ENCODE measurements at regions not wholly inside any gene's neighbourhood (a gene's known extent, or its start where the extent isn't known, plus 50 kb on each side); places are given as distances from the start of the nearest gene placed in this dataset.

DNA sequence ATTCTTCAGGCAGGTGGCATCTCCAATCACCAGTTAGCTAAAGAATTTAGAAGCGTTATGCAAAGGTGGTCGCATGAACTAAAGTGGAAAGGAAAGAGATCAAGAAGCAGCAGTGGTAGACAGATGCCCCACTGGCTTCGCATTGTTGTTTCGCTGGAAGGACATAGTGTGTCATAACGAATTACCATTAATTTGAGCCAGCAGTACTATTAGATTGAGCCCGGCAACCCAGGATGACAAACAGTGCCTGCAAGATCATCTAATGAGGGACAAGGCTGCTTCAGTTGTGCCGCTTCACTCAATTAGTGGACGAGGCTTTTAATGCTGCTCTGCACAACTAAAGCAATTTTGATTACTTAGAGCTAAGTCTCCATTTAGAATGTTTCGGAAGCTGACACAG, 274.5 kb upstream of the SOX5 start:
- no peak for DNase-seq (ENCODE audit: low spot score)

GRCh38 chr12:24222968-24223367, 273.5 kb upstream of the SOX5 start:
- DNase-seq (ENCODE audit: low spot score): no peak

DNA sequence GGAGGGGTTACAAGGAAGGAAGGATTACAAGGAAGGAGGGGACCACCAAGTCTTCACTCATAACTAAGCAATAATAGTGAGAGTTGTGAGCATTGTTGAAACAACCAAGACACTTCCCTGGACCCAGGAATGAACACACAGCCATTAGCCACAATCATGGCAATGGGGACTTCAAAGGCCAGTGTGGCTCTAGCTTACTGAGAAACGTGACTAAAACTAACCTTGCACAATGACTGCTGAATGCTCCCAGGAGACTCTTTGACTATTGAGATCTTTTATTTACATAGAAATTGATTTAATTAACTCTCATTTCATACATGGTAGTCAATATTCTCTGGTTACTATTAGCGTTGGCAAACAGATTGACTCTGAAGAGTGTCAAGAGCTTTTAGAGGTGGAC, 263.0 kb upstream of the SOX5 start:
- DNase-seq (ENCODE audit: low spot score): no peak

- no peak for DNase-seq (ENCODE audit: low spot score)
Observed at GRCh38 chr12:24206621-24207020, 257.2 kb upstream of the SOX5 start.

GRCh38 chr12:24201258-24201970, 251.9 kb upstream of the SOX5 start:
- no peak for DNase-seq (ENCODE audit: low spot score)

- no peak for DNase-seq (ENCODE audit: low spot score)
Observed at GRCh38 chr12:24200010-24200409, 250.5 kb upstream of the SOX5 start.

- DNase-seq (ENCODE audit: low spot score): no peak
Observed at GRCh38 chr12:24198936-24199671, 249.6 kb upstream of the SOX5 start.

DNA sequence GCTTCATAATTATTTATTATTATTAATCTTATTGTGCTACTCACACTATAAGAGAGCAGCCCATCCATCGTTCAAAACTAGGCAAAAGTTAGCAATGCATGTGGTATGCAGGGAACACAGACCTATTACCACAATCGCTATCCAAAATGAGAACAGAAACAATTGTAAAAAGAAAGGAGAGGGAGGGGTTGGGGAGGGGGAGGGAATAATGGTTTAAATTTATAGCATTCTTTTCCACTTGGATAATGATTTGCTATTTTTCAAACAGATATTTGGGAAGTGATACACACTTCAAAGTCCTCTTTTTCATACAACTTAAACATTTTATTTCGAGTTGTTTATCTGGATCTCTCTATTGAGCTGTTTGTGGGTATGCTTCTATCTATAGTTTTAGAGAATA, 248.6 kb upstream of the SOX5 start:
- DNase-seq (ENCODE audit: low spot score): no peak

- no peak for DNase-seq (ENCODE audit: low spot score)
Observed at GRCh38 chr12:24197532-24197931, 248.1 kb upstream of the SOX5 start.

GRCh38 chr12:24195063-24195462, 245.6 kb upstream of the SOX5 start:
- no peak for DNase-seq (ENCODE audit: low spot score)

DNA sequence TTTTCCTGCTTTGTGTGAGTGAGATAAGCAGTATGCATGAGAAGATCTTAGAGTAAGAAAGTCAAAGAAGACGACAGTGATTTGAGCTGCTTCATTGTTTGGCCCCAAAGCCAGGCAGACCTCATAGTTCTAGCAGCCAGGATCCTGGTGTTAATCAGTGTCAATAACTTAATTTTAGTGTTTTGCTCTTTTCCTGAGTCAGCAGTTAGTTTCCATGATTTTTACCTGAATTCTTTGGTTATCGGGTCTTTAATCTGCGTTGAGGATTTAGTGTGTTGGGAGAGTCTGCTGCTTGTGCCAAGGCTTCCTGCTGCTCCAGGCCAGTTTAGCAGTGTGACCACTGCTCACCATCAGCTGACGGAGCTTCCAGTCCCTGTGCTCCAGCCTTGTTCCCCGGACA, 241.6 kb upstream of the SOX5 start:
- DNase-seq (ENCODE audit: low spot score): no peak

DNA sequence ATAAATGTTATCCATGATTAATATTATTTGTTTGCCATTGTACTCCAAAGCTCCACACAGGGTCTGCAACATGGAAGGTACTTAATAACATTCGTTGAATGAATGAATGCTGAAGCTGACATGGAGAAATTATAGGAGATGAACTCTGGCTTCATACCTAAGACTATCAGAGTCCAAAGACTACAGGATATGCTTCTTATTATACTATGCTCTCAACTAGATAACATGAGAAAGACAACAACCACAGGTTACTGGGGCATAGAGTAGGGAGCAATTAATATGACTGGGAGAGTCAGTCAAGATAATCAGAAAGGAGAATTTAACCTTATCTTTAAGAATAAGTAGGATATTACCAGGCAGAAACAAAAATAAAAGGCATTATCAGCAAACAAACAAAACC, 236.3 kb upstream of the SOX5 start:
- DNase-seq (ENCODE audit: low spot score): no peak

DNA sequence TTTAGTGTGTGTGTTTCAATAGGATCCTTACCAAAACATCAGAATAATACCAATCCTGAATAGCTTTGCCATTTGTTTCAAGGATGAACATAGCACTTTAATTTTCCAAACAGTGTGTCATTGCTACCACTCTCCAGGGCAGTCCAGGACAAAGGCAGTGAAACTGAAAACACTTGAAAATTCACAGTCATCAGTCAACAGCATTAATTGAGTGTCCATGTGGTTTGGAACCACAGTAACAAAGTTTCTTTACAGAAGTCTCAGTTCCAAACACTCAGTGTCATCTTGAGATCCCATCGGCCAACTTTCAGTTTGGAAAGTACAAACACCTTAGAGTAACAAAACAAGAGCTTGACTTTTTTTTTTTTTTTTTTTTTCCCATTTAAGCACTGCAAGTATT, 228.4 kb upstream of the SOX5 start:
- DNase-seq (ENCODE audit: low spot score): no peak

GRCh38 chr12:24175929-24176328, 226.5 kb upstream of the SOX5 start:
- DNase-seq (ENCODE audit: low spot score): no peak

DNA sequence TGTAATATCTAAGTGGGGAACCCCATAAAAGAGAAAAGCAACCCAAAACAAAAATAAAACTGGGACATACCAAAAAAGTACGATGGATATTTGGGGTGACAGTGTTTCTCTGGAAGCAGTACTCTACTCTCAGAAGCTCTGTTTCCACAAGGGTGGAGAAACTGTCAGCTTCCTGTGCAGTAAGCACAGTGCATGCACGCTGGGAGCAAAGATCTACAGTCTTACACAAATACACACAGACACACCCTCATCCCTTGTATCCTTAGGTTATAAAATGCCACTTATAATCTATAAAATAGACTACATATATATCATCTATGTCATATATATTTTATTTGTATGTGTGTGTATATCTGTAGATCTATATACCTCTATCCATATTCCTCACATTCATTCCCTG, 225.8 kb upstream of the SOX5 start:
- no peak for DNase-seq (ENCODE audit: low spot score)

GRCh38 chr12:24173067-24173466, 223.6 kb upstream of the SOX5 start:
- DNase-seq (ENCODE audit: low spot score): no peak

- DNase-seq (ENCODE audit: low spot score): no peak
Observed at GRCh38 chr12:24172773-24173066, 223.2 kb upstream of the SOX5 start.

- no peak for DNase-seq (ENCODE audit: low spot score)
Observed at GRCh38 chr12:24172031-24172772, 222.7 kb upstream of the SOX5 start.

DNA sequence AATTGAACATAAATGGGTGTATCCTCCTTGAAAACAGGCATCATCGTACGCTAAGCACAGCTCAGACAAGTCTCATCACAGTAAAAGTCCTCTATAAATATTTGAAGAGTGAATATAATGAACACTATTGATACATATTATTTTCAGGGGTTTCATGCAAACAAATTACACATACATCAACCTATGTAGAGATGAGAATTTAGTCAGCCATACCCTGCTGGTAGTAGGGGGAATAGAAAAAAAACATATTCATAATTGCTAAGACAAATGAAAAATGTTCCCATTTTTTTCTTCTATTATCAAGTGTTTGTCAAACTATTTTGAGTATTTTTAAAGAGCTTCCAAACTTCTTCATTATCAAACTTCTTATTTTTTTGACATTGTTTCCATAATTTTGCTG, 205.6 kb upstream of the SOX5 start:
- DNase-seq (ENCODE audit: low spot score): no peak

- DNase-seq (ENCODE audit: low spot score): no peak
Observed at GRCh38 chr12:24153079-24153478, 203.6 kb upstream of the SOX5 start.

DNA sequence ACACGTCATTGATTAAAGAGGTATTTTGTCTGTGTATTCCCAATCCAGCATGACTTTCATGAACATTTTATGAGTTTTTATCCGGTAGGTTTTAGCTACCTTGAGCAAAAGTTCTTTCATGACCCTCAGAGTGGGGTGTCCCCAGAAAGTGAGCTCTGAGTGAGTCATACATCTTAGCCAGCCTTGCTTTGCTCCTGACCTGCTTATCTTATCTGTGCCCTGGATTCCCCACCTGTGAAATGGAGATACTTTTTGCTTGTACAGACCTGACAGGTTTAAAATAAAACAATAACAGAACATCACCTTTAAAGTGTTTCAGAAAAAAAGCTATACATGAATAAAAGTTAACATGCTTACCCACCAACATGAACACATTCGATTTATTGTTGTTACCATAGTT, 202.8 kb upstream of the SOX5 start:
- no peak for DNase-seq (ENCODE audit: low spot score)

- no peak for DNase-seq (ENCODE audit: low spot score)
Observed at GRCh38 chr12:24143928-24144327, 194.5 kb upstream of the SOX5 start.

GRCh38 chr12:24139035-24139434, 189.6 kb upstream of the SOX5 start:
- DNase-seq (ENCODE audit: low spot score): no peak

Measured in cerebellar cortex (tissue), 1 donor.